HL-60 (cell line): ENCODE measurements at regions not wholly inside any gene's neighbourhood (a gene's known extent, or its start where the extent isn't known, plus 50 kb on each side); places are given as distances from the start of the nearest gene placed in this dataset.

Experiments
- DNase-seq, 2 experiments: peaks; one replicate each; pipeline ENCODE4 v3.0.0-alpha.2; 2010 to 2020; ENCODE audit warnings: low read depth in 1 of 2, low spot score in 1 of 2
- H3K27ac ChIP-seq: fragments of 250-450 bp; sonication (Bioruptor Pico); replicated peaks from 2 replicates; pipeline ENCODE4 v1.5.1; 2020; ENCODE audit warnings: mild to moderate bottlenecking, moderate library complexity
- H3K27me3 ChIP-seq: fragments of 250-450 bp; sonication (Bioruptor Pico); 2 replicates; pipeline ENCODE4 v1.5.1; 2021; ENCODE audit warnings: mild to moderate bottlenecking, moderate library complexity; ENCODE audit not compliant: insufficient read depth, poor library complexity, severe bottlenecking
- H3K4me3 ChIP-seq: replicated peaks from 2 replicates; pipeline ENCODE4 v1.5.1; 2011; ENCODE audit warnings: mild to moderate bottlenecking, control low read depth, low read length; ENCODE audit not compliant: insufficient read depth
- GABPA ChIP-seq: IDR thresholded peaks from 2 replicates; pipeline ENCODE4 v1.6.1; 2012; ENCODE audit warnings: low read depth
- POLR2AphosphoS5 ChIP-seq: IDR thresholded peaks from 2 replicates; pipeline ENCODE4 v1.6.1; 2012; ENCODE audit warnings: low read depth
- SPI1 ChIP-seq: IDR thresholded peaks from 2 replicates; pipeline ENCODE4 v1.6.1; 2012; ENCODE audit warnings: low read depth, mild to moderate bottlenecking, borderline replicate concordance
- TF ChIP-seq, protein P1 (sequence below): IDR thresholded peaks from one replicate; pipeline ENCODE4 v1.5.1; 2011; ENCODE audit warnings: low read length, control low read depth, inconsistent platforms; ENCODE audit not compliant: insufficient read depth
- TF ChIP-seq, protein P2 (sequence below): IDR thresholded peaks from 2 replicates; pipeline ENCODE4 v1.6.1; 2012; ENCODE audit warnings: low read depth; ENCODE audit not compliant: insufficient replicate concordance

DNA sequence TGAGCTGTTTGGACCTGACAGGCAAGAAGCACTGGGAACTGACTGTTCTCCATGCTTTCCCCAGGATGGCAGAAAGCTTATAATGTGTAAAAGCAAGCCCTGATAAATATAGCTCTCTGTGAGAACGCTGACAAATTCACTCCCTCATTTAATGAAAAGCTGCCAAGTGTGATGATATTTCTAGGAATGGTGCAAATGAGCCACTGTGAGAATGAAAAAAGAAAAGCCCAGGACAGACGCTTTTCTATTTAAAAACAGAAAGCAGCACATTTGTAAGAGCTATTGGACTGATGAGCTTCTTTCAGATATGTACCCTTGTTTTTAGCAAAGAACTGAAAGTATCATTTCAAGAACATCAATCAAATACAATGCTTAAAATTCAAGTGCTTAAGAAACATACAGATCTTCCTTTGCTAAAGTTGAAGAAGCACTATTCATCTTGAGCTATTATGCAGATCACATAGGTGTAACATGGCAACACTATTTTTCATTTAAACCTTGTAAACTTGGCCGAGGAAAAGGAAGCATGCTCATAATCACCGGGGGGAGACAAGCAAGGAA lies 842.6 kb upstream of the ACO1 start:
- Histone ChIP-seq H3K27ac (no peak overlapping the region), H3K4me3 (no peak overlapping the region)

DNA sequence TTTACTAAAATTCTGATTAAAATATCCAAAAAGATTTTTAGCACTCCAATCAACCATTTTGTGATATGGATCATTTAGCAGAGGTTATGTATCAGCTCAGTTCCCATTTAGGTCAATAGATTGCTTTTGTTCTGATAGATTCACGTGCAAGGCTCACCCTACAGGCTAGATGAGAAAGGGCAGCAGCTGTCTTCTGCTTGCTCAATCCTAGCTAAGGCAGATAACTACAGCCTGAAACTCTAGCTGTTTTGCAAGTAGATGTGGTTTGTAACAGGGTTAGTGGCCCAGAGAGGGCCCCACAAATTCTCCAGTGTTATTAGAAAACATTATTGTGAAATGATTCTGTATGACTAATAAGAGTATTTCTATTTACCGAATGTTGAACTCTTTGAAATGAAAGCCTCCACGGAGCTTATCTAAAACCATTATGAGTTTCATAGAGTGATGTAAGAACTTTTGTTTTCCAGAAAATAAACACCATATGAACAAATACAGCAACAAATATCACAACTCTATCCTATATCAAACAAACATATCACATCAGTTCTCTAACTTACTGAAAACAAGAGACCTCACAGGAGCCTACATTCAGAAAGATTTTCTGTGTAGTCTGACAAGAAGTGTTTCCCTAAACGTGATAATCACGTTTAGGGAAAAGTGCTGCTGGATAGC lies 841.9 kb upstream of the ACO1 start:
- peak; percentile 57 to 76 for DNase-seq
- Histone ChIP-seq H3K27ac (no peak overlapping the region), H3K27me3 (no peaks in the 10 kb centered on the region), H3K4me3 (no peak overlapping the region)
- TF ChIP-seq, protein P1, sequence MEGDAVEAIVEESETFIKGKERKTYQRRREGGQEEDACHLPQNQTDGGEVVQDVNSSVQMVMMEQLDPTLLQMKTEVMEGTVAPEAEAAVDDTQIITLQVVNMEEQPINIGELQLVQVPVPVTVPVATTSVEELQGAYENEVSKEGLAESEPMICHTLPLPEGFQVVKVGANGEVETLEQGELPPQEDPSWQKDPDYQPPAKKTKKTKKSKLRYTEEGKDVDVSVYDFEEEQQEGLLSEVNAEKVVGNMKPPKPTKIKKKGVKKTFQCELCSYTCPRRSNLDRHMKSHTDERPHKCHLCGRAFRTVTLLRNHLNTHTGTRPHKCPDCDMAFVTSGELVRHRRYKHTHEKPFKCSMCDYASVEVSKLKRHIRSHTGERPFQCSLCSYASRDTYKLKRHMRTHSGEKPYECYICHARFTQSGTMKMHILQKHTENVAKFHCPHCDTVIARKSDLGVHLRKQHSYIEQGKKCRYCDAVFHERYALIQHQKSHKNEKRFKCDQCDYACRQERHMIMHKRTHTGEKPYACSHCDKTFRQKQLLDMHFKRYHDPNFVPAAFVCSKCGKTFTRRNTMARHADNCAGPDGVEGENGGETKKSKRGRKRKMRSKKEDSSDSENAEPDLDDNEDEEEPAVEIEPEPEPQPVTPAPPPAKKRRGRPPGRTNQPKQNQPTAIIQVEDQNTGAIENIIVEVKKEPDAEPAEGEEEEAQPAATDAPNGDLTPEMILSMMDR: peak; percentile 35
- TF ChIP-seq POLR2AphosphoS5 (no peak), SPI1 (no peak)

More for the DNA sequence above, 842.6 kb upstream of the ACO1 start:
- TF ChIP-seq, protein P2, sequence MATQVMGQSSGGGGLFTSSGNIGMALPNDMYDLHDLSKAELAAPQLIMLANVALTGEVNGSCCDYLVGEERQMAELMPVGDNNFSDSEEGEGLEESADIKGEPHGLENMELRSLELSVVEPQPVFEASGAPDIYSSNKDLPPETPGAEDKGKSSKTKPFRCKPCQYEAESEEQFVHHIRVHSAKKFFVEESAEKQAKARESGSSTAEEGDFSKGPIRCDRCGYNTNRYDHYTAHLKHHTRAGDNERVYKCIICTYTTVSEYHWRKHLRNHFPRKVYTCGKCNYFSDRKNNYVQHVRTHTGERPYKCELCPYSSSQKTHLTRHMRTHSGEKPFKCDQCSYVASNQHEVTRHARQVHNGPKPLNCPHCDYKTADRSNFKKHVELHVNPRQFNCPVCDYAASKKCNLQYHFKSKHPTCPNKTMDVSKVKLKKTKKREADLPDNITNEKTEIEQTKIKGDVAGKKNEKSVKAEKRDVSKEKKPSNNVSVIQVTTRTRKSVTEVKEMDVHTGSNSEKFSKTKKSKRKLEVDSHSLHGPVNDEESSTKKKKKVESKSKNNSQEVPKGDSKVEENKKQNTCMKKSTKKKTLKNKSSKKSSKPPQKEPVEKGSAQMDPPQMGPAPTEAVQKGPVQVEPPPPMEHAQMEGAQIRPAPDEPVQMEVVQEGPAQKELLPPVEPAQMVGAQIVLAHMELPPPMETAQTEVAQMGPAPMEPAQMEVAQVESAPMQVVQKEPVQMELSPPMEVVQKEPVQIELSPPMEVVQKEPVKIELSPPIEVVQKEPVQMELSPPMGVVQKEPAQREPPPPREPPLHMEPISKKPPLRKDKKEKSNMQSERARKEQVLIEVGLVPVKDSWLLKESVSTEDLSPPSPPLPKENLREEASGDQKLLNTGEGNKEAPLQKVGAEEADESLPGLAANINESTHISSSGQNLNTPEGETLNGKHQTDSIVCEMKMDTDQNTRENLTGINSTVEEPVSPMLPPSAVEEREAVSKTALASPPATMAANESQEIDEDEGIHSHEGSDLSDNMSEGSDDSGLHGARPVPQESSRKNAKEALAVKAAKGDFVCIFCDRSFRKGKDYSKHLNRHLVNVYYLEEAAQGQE: no peak
- TF ChIP-seq, protein P1: no peak
- TF ChIP-seq GABPA: no peak
- no peak for DNase-seq
- H3K27me3 ChIP-seq: no peaks in the 10 kb centered on the region

DNA sequence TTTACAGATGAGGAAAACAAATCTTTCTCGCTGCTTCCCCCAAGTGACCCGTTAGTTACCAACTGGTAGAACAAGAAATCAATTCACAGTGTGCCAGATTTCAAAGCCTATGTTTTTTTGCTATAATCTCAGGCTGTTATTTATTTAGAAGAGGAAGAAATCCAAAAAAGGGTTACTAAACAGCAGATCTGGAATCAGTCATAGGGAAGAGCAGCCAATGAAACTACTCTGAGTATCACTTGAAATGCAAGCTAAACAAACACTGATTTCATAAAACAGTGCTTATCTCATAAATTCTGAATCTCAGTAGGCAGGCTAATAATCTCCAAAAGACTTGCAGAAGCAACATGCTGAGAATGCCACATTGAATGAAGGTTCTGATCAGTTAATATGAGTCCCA lies 829.5 kb upstream of the ACO1 start:
- Histone ChIP-seq H3K27ac (no peak overlapping the region), H3K27me3 (no peaks in the 10 kb centered on the region), H3K4me3 (no peak overlapping the region)
- no peak for DNase-seq
- TF ChIP-seq, protein P2: no peak
- TF ChIP-seq GABPA (no peak), SPI1 (no peak), POLR2AphosphoS5 (no peak)
- TF ChIP-seq, protein P1: no peak
